HEK293 (cell line): ENCODE measurements at regions not wholly inside any gene's neighbourhood (a gene's known extent, or its start where the extent isn't known, plus 50 kb on each side); places are given as distances from the start of the nearest gene placed in this dataset.
A peak's percentile ranks its signal among the peaks of the same experiment; 100 is the strongest.

Source experiments
- BCL11A ChIP-seq: fragments of 450-650 bp; formaldehyde crosslinking; IDR thresholded peaks from 2 replicates; pipeline ENCODE4 v1.5.1; 2016; ENCODE audit warnings: low read depth, missing biosample characterization, missing genetic modification characterization
- BCL11B ChIP-seq: fragments of 450-650 bp; formaldehyde crosslinking; IDR thresholded peaks from 2 replicates; pipeline ENCODE4 v1.5.1; 2016; ENCODE audit warnings: low read depth, missing biosample characterization, missing genetic modification characterization
- KLF1 ChIP-seq: fragments of 450-650 bp; formaldehyde crosslinking; IDR thresholded peaks from 2 replicates; pipeline ENCODE4 v1.5.1; 2016; ENCODE audit warnings: missing biosample characterization, missing genetic modification characterization
- KLF10 ChIP-seq: fragments of 450-650 bp; IDR thresholded peaks from 2 replicates; pipeline ENCODE4 v1.5.1; 2018; ENCODE audit warnings: missing biosample characterization, mild to moderate bottlenecking, missing genetic modification characterization
- PRDM10 ChIP-seq: fragments of 450-650 bp; formaldehyde crosslinking; IDR thresholded peaks from 2 replicates; pipeline ENCODE4 v1.5.1; 2016; ENCODE audit warnings: missing biosample characterization, missing genetic modification characterization
- SP2 ChIP-seq: fragments of 450-650 bp; formaldehyde crosslinking; IDR thresholded peaks from 2 replicates; pipeline ENCODE4 v1.5.1; 2016; ENCODE audit warnings: missing biosample characterization, missing genetic modification characterization
- SP7 ChIP-seq: fragments of 450-650 bp; formaldehyde crosslinking; IDR thresholded peaks from 2 replicates; pipeline ENCODE4 v1.5.1; 2016; ENCODE audit warnings: missing biosample characterization, missing genetic modification characterization
- WT1 ChIP-seq: fragments of 450-650 bp; formaldehyde crosslinking; IDR thresholded peaks from 2 replicates; pipeline ENCODE4 v1.5.1; 2016; ENCODE audit warnings: missing biosample characterization, missing genetic modification characterization
- ZBTB21 ChIP-seq: fragments of 450-650 bp; formaldehyde crosslinking; IDR thresholded peaks from 2 replicates; pipeline ENCODE4 v1.5.1; 2017; ENCODE audit warnings: missing biosample characterization, missing genetic modification characterization
- ZBTB48 ChIP-seq: fragments of 450-650 bp; formaldehyde crosslinking; IDR thresholded peaks from 2 replicates; pipeline ENCODE4 v1.5.1; 2016; ENCODE audit warnings: missing biosample characterization, missing genetic modification characterization
- ZIC2 ChIP-seq: fragments of 450-650 bp; formaldehyde crosslinking; IDR thresholded peaks from 2 replicates; pipeline ENCODE4 v1.5.1; 2016; ENCODE audit warnings: missing biosample characterization, missing genetic modification characterization
- ZNF2 ChIP-seq: fragments of 450-650 bp; formaldehyde crosslinking; IDR thresholded peaks from 2 replicates; pipeline ENCODE4 v1.5.1; 2016; ENCODE audit warnings: missing biosample characterization, missing genetic modification characterization
- ZNF211 ChIP-seq: fragments of 450-650 bp; formaldehyde crosslinking; IDR thresholded peaks from 2 replicates; pipeline ENCODE4 v1.5.1; 2016; ENCODE audit warnings: low read depth, missing biosample characterization, missing genetic modification characterization
- ZNF311 ChIP-seq: fragments of 450-650 bp; formaldehyde crosslinking; IDR thresholded peaks from 2 replicates; pipeline ENCODE4 v1.5.1; 2017; ENCODE audit warnings: missing biosample characterization, missing genetic modification characterization, borderline replicate concordance
- ZNF366 ChIP-seq: fragments of 450-650 bp; formaldehyde crosslinking; conservative IDR thresholded peaks from 2 replicates; pipeline ENCODE4 v1.5.1; 2016; ENCODE audit warnings: missing biosample characterization, missing genetic modification characterization
- ZNF391 ChIP-seq: fragments of 450-650 bp; formaldehyde crosslinking; IDR thresholded peaks from 2 replicates; pipeline ENCODE4 v1.5.1; 2016; ENCODE audit warnings: low read depth, missing biosample characterization, missing genetic modification characterization, borderline replicate concordance
- ZNF394 ChIP-seq: fragments of 450-650 bp; formaldehyde crosslinking; IDR thresholded peaks from 2 replicates; pipeline ENCODE4 v1.5.1; 2016; ENCODE audit warnings: missing biosample characterization, missing genetic modification characterization, mild to moderate bottlenecking, moderate library complexity, borderline replicate concordance
- ZNF449 ChIP-seq: fragments of 450-650 bp; formaldehyde crosslinking; IDR thresholded peaks from 2 replicates; pipeline ENCODE4 v1.5.1; 2017; ENCODE audit warnings: missing biosample characterization, mild to moderate bottlenecking, missing genetic modification characterization, moderate library complexity
- ZNF501 ChIP-seq: fragments of 450-650 bp; formaldehyde crosslinking; IDR thresholded peaks from 2 replicates; pipeline ENCODE4 v1.5.1; 2016; ENCODE audit warnings: missing biosample characterization, missing genetic modification characterization
- ZNF660 ChIP-seq: fragments of 450-650 bp; IDR thresholded peaks from 2 replicates; pipeline ENCODE4 v1.5.1; 2018; ENCODE audit warnings: missing biosample characterization, mild to moderate bottlenecking, missing genetic modification characterization
- ZNF677 ChIP-seq: fragments of 450-650 bp; IDR thresholded peaks from 2 replicates; pipeline ENCODE4 v1.5.0; 2018; ENCODE audit warnings: missing biosample characterization, mild to moderate bottlenecking, missing genetic modification characterization, moderate library complexity
- ZNF776 ChIP-seq: fragments of 450-650 bp; formaldehyde crosslinking; IDR thresholded peaks from 2 replicates; pipeline ENCODE4 v1.5.0; 2017; ENCODE audit warnings: missing biosample characterization, missing genetic modification characterization, borderline replicate concordance
- ZNF777 ChIP-seq: fragments of 450-650 bp; formaldehyde crosslinking; IDR thresholded peaks from 2 replicates; pipeline ENCODE4 v1.5.1; 2017; ENCODE audit warnings: missing biosample characterization, missing genetic modification characterization, borderline replicate concordance
- TF ChIP-seq, protein P1 (sequence below): fragments of 450-650 bp; formaldehyde crosslinking; conservative IDR thresholded peaks from 2 replicates; pipeline ENCODE4 v1.5.1; 2016; ENCODE audit warnings: low read depth, missing biosample characterization, missing genetic modification characterization
- TF ChIP-seq, protein P2 (sequence below): sonication (generic); formaldehyde crosslinking; IDR thresholded peaks from 2 replicates; pipeline ENCODE4 v1.8.1; 2022; ENCODE audit warnings: mild to moderate bottlenecking, moderate library complexity, missing genetic modification reagents
- TF ChIP-seq, protein P3 (sequence below): fragments of 450-650 bp; formaldehyde crosslinking; IDR thresholded peaks from 2 replicates; pipeline ENCODE4 v1.5.1; 2016; ENCODE audit warnings: missing biosample characterization, missing genetic modification characterization
- TF ChIP-seq, protein P4 (sequence below): fragments of 450-650 bp; formaldehyde crosslinking; IDR thresholded peaks from 2 replicates; pipeline ENCODE4 v1.5.1; 2016; ENCODE audit warnings: missing biosample characterization, missing genetic modification characterization

- TF ChIP-seq ZNF394 (peak; percentile 66), ZNF501 (tag by site-specific recombination) (0 out of 2 replicates have a peak, but pooled peaks have one; percentile 64), SP2 (tag by site-specific recombination) (no peak), ZNF677 (tag by site-specific recombination) (no peak), ZNF449 (tag by site-specific recombination) (0 out of 2 replicates have a peak, but pooled peaks have one; percentile 15), ZIC2 (tag by site-specific recombination) (peak; percentile 85), KLF10 (tag by site-specific recombination) (0 out of 2 replicates have a peak, but pooled peaks have one; percentile 20), BCL11B (tag by site-specific recombination) (no peak), ZBTB48 (tag by site-specific recombination) (peak; percentile 46; the same call in 1 of the 2 replicates), SP7 (tag by site-specific recombination) (peak; percentile 72), ZBTB21 (tag by site-specific recombination) (peak; percentile 39; the same call in 1 of the 2 replicates), ZNF777 (tag by site-specific recombination) (no peak), ZNF211 (tag by site-specific recombination) (no peak), KLF1 (tag by site-specific recombination) (no peak), ZNF311 (tag by site-specific recombination) (no peak), PRDM10 (peak; percentile 85), ZNF2 (tag by site-specific recombination) (peak; percentile 90), ZNF660 (tag by site-specific recombination) (peak; percentile 96), ZNF391 (tag by site-specific recombination) (peak; percentile 75; the same call in 1 of the 2 replicates), ZNF776 (tag by site-specific recombination) (no peak), ZNF366 (peak; percentile 58; the same call in 1 of the 2 replicates), WT1 (tag by site-specific recombination) (no peak), BCL11A (tag by site-specific recombination) (no peak)
- TF ChIP-seq, protein P1, sequence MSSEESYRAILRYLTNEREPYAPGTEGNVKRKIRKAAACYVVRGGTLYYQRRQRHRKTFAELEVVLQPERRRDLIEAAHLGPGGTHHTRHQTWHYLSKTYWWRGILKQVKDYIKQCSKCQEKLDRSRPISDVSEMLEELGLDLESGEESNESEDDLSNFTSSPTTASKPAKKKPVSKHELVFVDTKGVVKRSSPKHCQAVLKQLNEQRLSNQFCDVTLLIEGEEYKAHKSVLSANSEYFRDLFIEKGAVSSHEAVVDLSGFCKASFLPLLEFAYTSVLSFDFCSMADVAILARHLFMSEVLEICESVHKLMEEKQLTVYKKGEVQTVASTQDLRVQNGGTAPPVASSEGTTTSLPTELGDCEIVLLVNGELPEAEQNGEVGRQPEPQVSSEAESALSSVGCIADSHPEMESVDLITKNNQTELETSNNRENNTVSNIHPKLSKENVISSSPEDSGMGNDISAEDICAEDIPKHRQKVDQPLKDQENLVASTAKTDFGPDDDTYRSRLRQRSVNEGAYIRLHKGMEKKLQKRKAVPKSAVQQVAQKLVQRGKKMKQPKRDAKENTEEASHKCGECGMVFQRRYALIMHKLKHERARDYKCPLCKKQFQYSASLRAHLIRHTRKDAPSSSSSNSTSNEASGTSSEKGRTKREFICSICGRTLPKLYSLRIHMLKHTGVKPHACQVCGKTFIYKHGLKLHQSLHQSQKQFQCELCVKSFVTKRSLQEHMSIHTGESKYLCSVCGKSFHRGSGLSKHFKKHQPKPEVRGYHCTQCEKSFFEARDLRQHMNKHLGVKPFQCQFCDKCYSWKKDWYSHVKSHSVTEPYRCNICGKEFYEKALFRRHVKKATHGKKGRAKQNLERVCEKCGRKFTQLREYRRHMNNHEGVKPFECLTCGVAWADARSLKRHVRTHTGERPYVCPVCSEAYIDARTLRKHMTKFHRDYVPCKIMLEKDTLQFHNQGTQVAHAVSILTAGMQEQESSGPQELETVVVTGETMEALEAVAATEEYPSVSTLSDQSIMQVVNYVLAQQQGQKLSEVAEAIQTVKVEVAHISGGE (tag by site-specific recombination) = no peak
- TF ChIP-seq, protein P2, sequence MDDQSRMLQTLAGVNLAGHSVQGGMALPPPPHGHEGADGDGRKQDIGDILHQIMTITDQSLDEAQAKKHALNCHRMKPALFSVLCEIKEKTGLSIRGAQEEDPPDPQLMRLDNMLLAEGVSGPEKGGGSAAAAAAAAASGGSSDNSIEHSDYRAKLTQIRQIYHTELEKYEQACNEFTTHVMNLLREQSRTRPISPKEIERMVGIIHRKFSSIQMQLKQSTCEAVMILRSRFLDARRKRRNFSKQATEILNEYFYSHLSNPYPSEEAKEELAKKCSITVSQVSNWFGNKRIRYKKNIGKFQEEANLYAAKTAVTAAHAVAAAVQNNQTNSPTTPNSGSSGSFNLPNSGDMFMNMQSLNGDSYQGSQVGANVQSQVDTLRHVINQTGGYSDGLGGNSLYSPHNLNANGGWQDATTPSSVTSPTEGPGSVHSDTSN (CRISPR knock-in tag) = 0 out of 2 replicates have a peak, but pooled peaks have one; percentile 35
- TF ChIP-seq, protein P3, sequence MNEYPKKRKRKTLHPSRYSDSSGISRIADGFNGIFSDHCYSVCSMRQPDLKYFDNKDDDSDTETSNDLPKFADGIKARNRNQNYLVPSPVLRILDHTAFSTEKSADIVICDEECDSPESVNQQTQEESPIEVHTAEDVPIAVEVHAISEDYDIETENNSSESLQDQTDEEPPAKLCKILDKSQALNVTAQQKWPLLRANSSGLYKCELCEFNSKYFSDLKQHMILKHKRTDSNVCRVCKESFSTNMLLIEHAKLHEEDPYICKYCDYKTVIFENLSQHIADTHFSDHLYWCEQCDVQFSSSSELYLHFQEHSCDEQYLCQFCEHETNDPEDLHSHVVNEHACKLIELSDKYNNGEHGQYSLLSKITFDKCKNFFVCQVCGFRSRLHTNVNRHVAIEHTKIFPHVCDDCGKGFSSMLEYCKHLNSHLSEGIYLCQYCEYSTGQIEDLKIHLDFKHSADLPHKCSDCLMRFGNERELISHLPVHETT (tag by site-specific recombination) = 0 out of 2 replicates have a peak, but pooled peaks have one; percentile 43
- TF ChIP-seq, protein P4, sequence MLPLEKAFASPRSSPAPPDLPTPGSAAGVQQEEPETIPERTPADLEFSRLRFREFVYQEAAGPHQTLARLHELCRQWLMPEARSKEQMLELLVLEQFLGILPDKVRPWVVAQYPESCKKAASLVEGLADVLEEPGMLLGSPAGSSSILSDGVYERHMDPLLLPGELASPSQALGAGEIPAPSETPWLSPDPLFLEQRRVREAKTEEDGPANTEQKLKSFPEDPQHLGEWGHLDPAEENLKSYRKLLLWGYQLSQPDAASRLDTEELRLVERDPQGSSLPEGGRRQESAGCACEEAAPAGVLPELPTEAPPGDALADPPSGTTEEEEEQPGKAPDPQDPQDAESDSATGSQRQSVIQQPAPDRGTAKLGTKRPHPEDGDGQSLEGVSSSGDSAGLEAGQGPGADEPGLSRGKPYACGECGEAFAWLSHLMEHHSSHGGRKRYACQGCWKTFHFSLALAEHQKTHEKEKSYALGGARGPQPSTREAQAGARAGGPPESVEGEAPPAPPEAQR (tag by site-specific recombination) = no peak
These were observed 112.2 kb upstream of the MBNL2 start (continued) for GRCh38 chr13:97109841-97110492.
